IMR-90 (cell line): ENCODE measurements at regions not wholly inside any gene's neighbourhood (a gene's known extent, or its start where the extent isn't known, plus 50 kb on each side); places are given as distances from the start of the nearest gene placed in this dataset.

Source experiments
- ATAC-seq: fragments of 200-7000 bp; cut with Tn5 transposase; 2 replicates; pipeline ENCODE4 v1.9.1; 2020; ENCODE audit warnings: low read depth, mild to moderate bottlenecking, moderate library complexity
- BruUV-seq: library from RNA; stranded (reverse); fragments of 400-500 nt; replicated peaks from 2 replicates; lab custom pipeline; 2021; lab: Mats Ljungman, UMichigan
- CTCF ChIA-PET: fragments of 300-600 bp; formaldehyde crosslinking; extraction: SDS; loops from one replicate; lab custom pipeline; 2021; ENCODE audit warnings: antibody characterized with exemption; lab: Yijun Ruan, JAX
- POLR2A ChIA-PET: fragments of 300-600 bp; sonication (Branson Sonifier 250); formaldehyde crosslinking; loops from one replicate; lab custom pipeline; 2022; ENCODE audit warnings: antibody characterized with exemption; ENCODE audit not compliant: unreplicated experiment; lab: Charles Lee
- DNase-seq: peaks from one replicate; pipeline ENCODE4 v3.0.0; 2013
- H2AFZ ChIP-seq: replicated peaks from 2 replicates; pipeline ENCODE3; 2013; ENCODE audit warnings: low read length, mild to moderate bottlenecking; ENCODE audit not compliant: poor library complexity
- H2AK5ac ChIP-seq: 2 replicates; pipeline ENCODE4 v1.6.1; 2013; ENCODE audit warnings: low read depth, low read length, inconsistent platforms
- H2AK9ac ChIP-seq: replicated peaks from 2 replicates; pipeline ENCODE3; 2013; ENCODE audit warnings: mild to moderate bottlenecking, low read depth, low read length, moderate library complexity; ENCODE audit not compliant: poor library complexity
- H2BK120ac ChIP-seq: 2 replicates; pipeline ENCODE4 v1.6.1; 2013; ENCODE audit warnings: low read depth, low read length, inconsistent platforms
- H2BK15ac ChIP-seq: 3 replicates; pipeline ENCODE4 v1.6.1; 2013; ENCODE audit warnings: low read depth, low read length, inconsistent platforms
- H2BK20ac ChIP-seq: 2 replicates; pipeline ENCODE4 v1.6.1; 2013; ENCODE audit warnings: low read depth, mild to moderate bottlenecking, inconsistent platforms, low read length, moderate library complexity
- H2BK5ac ChIP-seq: 2 replicates; pipeline ENCODE4 v1.6.1; 2013; ENCODE audit warnings: mild to moderate bottlenecking, low read depth, low read length, inconsistent platforms; ENCODE audit not compliant: poor library complexity, severe bottlenecking
- H3K14ac ChIP-seq: replicated peaks from 2 replicates; pipeline ENCODE4 v1.6.1; 2013; ENCODE audit warnings: low read depth, low read length, inconsistent platforms
- H3K18ac ChIP-seq: 2 replicates; pipeline ENCODE4 v1.6.1; 2013; ENCODE audit warnings: low read depth, low read length, control low read depth
- H3K23ac ChIP-seq: 2 replicates; pipeline ENCODE4 v1.6.1; 2013; ENCODE audit warnings: low read depth, low read length, inconsistent platforms
- H3K27ac ChIP-seq: 2 replicates; pipeline ENCODE4 v1.5.1; 2013; ENCODE audit warnings: mild to moderate bottlenecking, control low read depth, low read length; ENCODE audit not compliant: insufficient read depth
- H3K27me3 ChIP-seq: 2 replicates; pipeline ENCODE4 v1.6.1; 2013; ENCODE audit warnings: low read length; ENCODE audit not compliant: control insufficient read depth, insufficient read depth
- H3K36me3 ChIP-seq: 2 replicates; pipeline ENCODE4 v1.6.1; 2013; ENCODE audit warnings: low read length, mixed read lengths; ENCODE audit not compliant: control insufficient read depth, insufficient read depth
- H3K4ac ChIP-seq: 2 replicates; pipeline ENCODE4 v1.6.1; 2013; ENCODE audit warnings: low read depth, low read length, inconsistent platforms
- H3K4me1 ChIP-seq: 2 replicates; pipeline ENCODE4 v1.6.1; 2013; ENCODE audit warnings: low read length, mixed read lengths; ENCODE audit not compliant: control insufficient read depth, insufficient read depth
- H3K4me2 ChIP-seq: 2 replicates; pipeline ENCODE4 v1.6.1; 2013; ENCODE audit warnings: low read depth, mild to moderate bottlenecking, control low read depth, low read length, moderate library complexity
- H3K4me3 ChIP-seq: 2 replicates; pipeline ENCODE4 v1.5.1; 2013; ENCODE audit warnings: low read depth, mild to moderate bottlenecking, control low read depth, low read length, moderate library complexity; ENCODE audit not compliant: insufficient read depth
- H3K56ac ChIP-seq: 2 replicates; pipeline ENCODE4 v1.6.1; 2013; ENCODE audit warnings: low read length, inconsistent platforms; ENCODE audit not compliant: insufficient read depth; ENCODE audit errors: extremely low read depth
- H3K79me1 ChIP-seq, 2 experiments: 2 replicates each; pipeline ENCODE4 v1.6.1; 2013; ENCODE audit warnings: low read length in 2 of 2, inconsistent platforms in 1 of 2, low read depth in 1 of 2
- H3K9ac ChIP-seq: 2 replicates; pipeline ENCODE4 v1.6.1; 2013; ENCODE audit warnings: low read depth, low read length, control low read depth
- H3K9me1 ChIP-seq: 2 replicates; pipeline ENCODE4 v1.6.1; 2013; ENCODE audit warnings: low read length, inconsistent platforms; ENCODE audit not compliant: insufficient read depth
- H3K9me3 ChIP-seq: 2 replicates; pipeline ENCODE4 v1.6.1; 2013; ENCODE audit warnings: low read length; ENCODE audit not compliant: control insufficient read depth, insufficient read depth
- H4K20me1 ChIP-seq: 2 replicates; pipeline ENCODE4 v1.6.1; 2013; ENCODE audit warnings: low read length, inconsistent platforms; ENCODE audit not compliant: insufficient read depth
- H4K5ac ChIP-seq: 2 replicates; pipeline ENCODE4 v1.6.1; 2013; ENCODE audit warnings: mild to moderate bottlenecking, low read depth, low read length, control low read depth
- H4K8ac ChIP-seq, 2 experiments: 2 replicates each; pipeline ENCODE4 v1.6.1; 2013; ENCODE audit warnings: low read depth in 2 of 2, low read length in 2 of 2, control low read depth in 1 of 2, inconsistent platforms in 1 of 2
- H4K91ac ChIP-seq: 2 replicates; pipeline ENCODE4 v1.6.1; 2013; ENCODE audit warnings: low read depth, low read length, inconsistent platforms; ENCODE audit not compliant: insufficient read depth
- BHLHE40 ChIP-seq: fragments of 150-350 bp; IDR thresholded peaks from 2 replicates; pipeline ENCODE4 v1.6.1; 2016; ENCODE audit warnings: mild to moderate bottlenecking, low read depth, low read length
- CHD1 ChIP-seq: IDR thresholded peaks from 2 replicates; pipeline ENCODE4 v1.6.1; 2012; ENCODE audit warnings: low read depth, low read length, improper control_type of control experiment
- RFX5 ChIP-seq: IDR thresholded peaks from 2 replicates; pipeline ENCODE4 v1.8.0; 2012; ENCODE audit warnings: low read depth, mild to moderate bottlenecking, low read length, moderate library complexity
- WGBS, 2 experiments: methylation state at CpG; one replicate each; pipeline versions ENCODE4 v1.1.5 to v1.1.7; 2013; ENCODE audit warnings: missing lambda C conversion rate in 2 of 2; ENCODE audit not compliant: insufficient read length in 1 of 2; ENCODE audit errors: extremely low coverage in 2 of 2; 5-methylcytosine and 5-hydroxymethylcytosine counted together
- dilution Hi-C: fragments of 300-500 bp; cut with HindIII; formaldehyde crosslinking; loops from one replicate; pipeline ENCODE4 v1.14.3; 2018; ENCODE audit warnings: low sequenced_read_pairs; ENCODE audit not compliant: unreplicated experiment
- in situ Hi-C: fragments of 300-500 bp; cut with MboI; formaldehyde crosslinking; loops from 3 replicates; pipeline ENCODE4 v1.14.3; 2019; ENCODE audit warnings: low sequenced_read_pairs, inconsistent platforms, mixed read lengths
- intact Hi-C: fragments of 100-400 bp; cut with micrococcal nuclease; formaldehyde crosslinking; loops from 2 replicates; pipeline ENCODE4 v1.10.0; 2022

DNA sequence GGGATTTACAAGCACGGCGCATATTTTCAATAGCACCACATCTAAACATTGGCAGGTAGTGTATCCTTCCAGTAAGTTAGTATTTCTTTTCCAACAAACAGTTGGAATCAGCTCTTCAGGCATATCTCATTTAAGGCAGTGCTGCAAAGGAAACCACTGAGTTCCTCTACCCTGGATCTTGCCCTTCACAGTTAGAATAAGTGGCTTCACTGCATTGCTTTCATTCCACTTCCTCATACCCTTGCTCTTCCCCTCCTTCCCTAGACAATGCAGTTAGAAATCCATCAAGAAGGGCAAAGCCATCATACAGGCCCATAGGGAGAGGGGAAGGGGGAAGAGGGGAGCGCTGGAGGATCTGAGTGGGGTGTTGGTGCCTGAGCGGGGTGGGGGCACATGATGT, 173.7 kb downstream of the FBXO15 start:
- no CpG with 5 or more reads among the region's 4 CpGs for WGBS, 2 experiments
- BruUV-seq: no TSS peak

More for the DNA sequence above, 173.7 kb downstream of the FBXO15 start:
- TF ChIP-seq RFX5: no peak
- TF ChIP-seq CHD1: no peak
- TF ChIP-seq BHLHE40: no peak
- Histone ChIP-seq H3K23ac (no peak overlapping the region), H2BK20ac (no peak overlapping the region), H3K4ac (no peak overlapping the region), H3K36me3 (no peaks in the 10 kb centered on the region), H3K79me1 (no peaks in the 10 kb centered on the region), H3K27ac (no peak overlapping the region), H3K9me1 (no peaks in the 10 kb centered on the region), H2BK15ac (no peak overlapping the region), H2AFZ (no peak overlapping the region), H4K91ac (no peak overlapping the region), H2BK120ac (no peak overlapping the region), H4K8ac (no peak overlapping the region), H2AK9ac (no peak overlapping the region), H4K5ac (no peak overlapping the region), H3K4me2 (no peak overlapping the region), H3K27me3 (no peaks in the 10 kb centered on the region), H3K4me3 (no peak overlapping the region), H2BK5ac (no peak overlapping the region), H3K14ac (no peak overlapping the region), H2AK5ac (no peak overlapping the region), H3K56ac (no peak overlapping the region), H4K20me1 (no peaks in the 10 kb centered on the region), H3K9me3 (no peaks in the 10 kb centered on the region), H3K18ac (no peak overlapping the region), H3K4me1 (no peaks in the 10 kb centered on the region; the same call in 1 of the 2 replicates), H3K9ac (no peak overlapping the region)
- intact Hi-C loops: loop anchor here (10.0 kb wide), 1 partner anchor 269 kb away; no protein-coding TSS in a partner anchor
- ChIA-PET CTCF (no interaction called here), POLR2A (no interaction called here)
- DNase-seq (no peak), ATAC-seq (no peak)
- dilution Hi-C loops: no loop called here
- in situ Hi-C loops: no loop called here
